ENCODE measurements at regions not wholly inside any gene's neighbourhood (a gene's known extent, or its start where the extent isn't known, plus 50 kb on each side); places are given as distances from the start of the nearest gene placed in this dataset.
"Not testable (repeated sequence)": the region's sequence is repeated elsewhere in the genome, so short reads cannot be mapped to it uniquely, and the experiment has no call there.

DNA sequence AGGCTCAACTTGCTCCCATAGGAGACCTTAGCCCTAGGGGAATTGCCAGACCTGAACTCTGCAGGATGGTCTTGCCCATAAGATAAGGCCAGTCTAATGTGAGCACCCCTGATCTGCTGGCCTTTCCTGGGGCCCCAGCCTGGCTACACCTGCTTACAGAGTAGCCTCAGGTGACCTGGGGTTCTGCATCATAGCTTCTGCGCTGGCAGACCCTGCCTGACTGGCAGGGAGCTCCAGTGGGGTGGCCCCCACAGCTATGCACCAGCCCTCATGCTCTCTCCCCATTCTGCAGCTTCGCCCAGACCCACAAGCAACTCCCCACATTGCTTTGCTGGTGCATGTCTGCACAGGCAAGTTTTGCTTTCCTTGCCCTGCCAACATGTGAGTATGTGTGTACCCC, 371.3 kb upstream of the CLEC14A start:
- no peak for ATAC-seq
- intact Hi-C loops (cut with micrococcal nuclease), result no loop called here
- no peak for DNase-seq

DNA sequence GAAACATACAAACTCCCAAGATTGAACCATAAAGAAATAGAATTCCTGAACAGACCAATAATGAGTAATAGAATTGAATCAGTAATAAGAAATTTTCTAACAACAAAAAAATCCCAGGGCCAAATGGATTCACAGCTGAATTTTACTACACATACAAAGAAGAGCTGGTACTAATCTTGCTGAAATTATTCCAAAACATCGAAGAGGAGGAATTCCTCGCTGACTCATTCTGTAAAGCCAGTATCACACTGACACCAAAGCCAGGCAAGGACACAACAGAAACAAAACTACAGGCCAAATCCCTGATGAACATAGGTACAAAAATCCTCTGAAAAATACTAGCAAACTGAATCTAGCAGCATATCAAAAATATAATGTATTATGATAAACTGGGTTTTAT, 367.8 kb upstream of the CLEC14A start:
- intact Hi-C loops (cut with micrococcal nuclease), result no loop called here
- no peak for ATAC-seq

DNA sequence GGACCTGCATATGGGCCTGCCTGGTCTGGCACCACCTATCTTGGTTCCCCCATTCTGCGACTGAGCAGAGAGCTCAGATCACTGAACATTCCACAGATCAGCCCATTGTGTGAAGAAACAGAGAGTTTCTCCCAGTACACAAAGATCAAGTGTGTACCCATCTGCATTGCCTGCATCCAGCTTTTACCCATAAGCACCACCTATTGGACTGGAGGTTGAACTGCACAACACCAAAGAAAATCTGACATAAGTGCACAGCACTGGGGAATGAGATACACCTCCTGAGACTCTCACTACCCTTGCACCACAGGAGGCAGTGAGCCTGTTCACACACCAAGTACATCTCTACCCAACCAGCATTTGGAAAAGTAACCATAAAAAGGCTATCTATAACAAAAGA, 362.6 kb upstream of the CLEC14A start:
- no peak for ATAC-seq
- DNase-seq, result no peak
- intact Hi-C loops (cut with micrococcal nuclease), result no loop called here

More for the DNA sequence above, 367.8 kb upstream of the CLEC14A start:
- DNase-seq, result no peak

DNA sequence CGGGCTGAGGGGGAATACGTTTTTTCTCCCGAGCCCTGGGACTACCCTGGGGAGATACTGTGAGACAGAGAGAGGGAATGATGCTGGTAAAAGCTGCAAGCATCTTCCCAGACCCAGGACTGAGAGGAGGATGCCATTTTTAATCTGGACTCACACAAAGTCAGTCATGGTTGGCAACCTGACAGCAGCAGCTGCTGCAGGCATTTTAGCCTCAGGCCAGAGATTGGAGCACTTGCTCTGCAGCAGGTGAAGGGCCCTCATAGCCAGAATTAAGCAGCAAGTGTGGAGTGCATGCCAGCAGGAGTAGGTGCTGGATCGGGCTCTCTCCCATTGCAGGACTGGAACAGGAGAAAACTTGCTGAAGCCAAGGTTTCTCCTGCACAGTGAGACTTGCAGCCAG, 361.1 kb upstream of the CLEC14A start:
- ATAC-seq, result no peak
- peak; percentile 27 for DNase-seq
- intact Hi-C loops (cut with micrococcal nuclease), result no loop called here

GRCh38 chr14:38611928-38612327, 356.0 kb upstream of the CLEC14A start:
- ATAC-seq (no peak), DNase-seq (no peak)
- intact Hi-C loops (cut with micrococcal nuclease), result no loop called here

DNA sequence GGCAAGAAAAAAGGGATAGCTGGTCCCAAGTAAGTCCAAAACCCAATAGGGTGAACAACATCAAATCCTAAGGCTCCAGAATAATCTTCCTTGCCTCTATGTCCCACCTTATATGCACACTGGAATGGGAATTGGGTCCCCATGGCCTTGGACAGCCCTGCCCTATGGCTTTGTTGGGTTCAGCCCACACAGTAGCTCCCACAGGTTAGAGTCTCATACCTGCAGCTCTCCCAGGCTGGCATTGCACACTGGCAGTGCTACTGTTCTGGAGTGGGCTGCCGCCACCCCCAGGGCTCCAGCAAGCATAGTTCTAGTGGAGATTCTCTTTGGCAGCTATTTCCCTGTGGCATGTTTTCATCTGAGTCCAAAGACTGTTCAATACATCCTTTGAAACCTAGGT, 352.4 kb upstream of the CLEC14A start:
- intact Hi-C loops (cut with micrococcal nuclease), result no loop called here
- ATAC-seq, result no peak
- no peak for DNase-seq

DNA sequence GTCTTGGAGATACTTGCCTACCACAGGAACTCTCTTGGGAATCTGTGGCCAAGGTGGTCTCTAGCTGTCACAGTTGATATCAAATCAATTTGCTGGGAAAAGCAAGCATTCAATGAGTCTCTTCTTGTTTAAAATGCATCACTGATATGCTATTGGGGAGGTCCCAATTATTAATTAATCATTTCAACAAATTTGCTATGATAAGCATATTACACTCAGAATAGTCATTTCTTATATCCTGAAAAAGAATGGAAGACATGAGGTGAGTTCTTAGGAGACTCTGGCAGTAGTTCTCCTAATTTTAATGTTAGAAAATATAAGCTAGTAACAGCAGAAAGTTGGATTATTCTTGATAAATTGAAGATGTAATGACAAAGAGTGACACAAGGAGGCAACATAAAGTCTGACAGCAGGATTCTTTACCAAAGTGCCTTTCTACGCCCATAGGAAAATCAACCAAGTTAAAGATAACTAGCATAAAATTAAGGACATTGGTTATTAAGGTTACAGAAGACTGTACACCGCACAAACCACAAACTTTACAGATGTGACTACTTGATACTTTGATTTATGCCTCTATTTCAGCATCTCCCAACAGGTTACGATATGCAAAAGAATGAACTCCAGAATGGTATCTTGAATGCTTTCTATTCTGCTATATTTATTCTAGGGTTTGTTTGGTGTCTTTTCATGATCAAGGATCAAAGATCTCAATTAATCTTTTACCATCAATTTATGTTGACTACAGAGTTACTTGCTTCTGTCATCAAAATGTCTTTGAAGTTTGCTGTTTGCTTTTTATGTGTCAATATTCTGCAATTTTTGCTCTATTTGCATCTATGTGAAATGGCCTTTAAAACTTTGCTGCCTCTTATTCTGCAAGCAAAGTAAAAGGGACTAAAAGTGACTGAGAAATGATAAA, 349.6 kb upstream of the CLEC14A start:
- intact Hi-C loops (cut with micrococcal nuclease), result no loop called here
- no peak for ATAC-seq
- no peak for DNase-seq

GRCh38 chr14:38600572-38600971, 344.7 kb upstream of the CLEC14A start:
- ATAC-seq; DNase-seq; intact Hi-C loops (cut with micrococcal nuclease): not testable (repeated sequence)

DNA sequence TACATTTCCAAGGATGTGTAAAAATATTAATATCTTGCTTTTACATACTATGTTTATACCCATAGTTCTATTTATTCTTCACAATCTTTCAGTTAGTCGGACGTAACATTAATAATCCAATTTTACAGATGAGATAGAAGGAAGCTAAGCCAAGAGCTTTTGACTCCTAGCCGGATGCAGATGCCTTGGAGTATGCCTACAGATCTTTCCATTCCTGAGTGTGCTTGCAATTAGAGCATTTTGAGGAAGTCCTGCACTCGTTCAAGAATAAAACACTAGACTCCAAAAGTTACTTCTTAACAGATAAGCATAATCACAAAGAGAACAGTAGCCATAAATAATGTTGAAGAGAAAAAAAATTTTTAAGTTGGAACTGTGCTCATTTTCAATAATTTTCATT, 337.6 kb upstream of the CLEC14A start:
- ATAC-seq, result peak; percentile 50
- no peak for DNase-seq
- intact Hi-C loops (cut with micrococcal nuclease), result no loop called here

DNA sequence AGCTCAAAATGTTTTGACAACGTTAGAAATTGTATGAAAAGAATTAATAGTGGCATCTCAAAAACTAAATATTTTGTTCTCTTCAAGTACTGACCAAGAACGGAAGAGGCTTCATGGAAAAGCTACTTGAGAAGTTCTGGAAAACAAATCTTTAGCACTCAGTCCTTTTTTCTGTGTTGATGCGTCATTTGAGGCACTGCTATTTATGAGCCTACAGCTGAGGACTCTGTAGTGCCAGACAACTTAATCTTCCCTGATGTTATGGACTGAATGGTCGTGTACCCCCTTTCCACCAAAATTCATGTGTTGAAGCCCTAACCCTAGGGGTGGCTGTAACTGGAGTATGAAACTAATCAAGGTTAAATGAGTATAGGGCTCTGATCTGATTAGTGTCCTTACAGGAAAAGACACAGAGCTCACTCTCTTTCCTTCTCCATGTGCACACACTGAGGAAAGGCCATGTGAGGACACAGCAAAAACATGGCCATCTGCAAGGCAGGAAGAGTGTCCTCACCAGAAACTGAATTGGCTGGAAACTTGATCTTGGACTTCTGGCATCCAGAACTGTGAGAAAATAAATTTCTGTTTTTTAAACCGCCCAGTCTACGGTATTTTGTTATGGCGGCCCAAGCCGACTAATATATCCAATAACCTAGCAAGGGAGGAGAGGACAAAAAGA, 337.0 kb upstream of the CLEC14A start:
- intact Hi-C loops (cut with micrococcal nuclease), result no loop called here

GRCh38 chr14:38589747-38590350, 334.0 kb upstream of the CLEC14A start:
- DNase-seq (no peak), ATAC-seq (no peak)
- intact Hi-C loops (cut with micrococcal nuclease), result no loop called here

More for the DNA sequence above, 337.0 kb upstream of the CLEC14A start:
- DNase-seq (no peak), ATAC-seq (peak; percentile 93)

DNA sequence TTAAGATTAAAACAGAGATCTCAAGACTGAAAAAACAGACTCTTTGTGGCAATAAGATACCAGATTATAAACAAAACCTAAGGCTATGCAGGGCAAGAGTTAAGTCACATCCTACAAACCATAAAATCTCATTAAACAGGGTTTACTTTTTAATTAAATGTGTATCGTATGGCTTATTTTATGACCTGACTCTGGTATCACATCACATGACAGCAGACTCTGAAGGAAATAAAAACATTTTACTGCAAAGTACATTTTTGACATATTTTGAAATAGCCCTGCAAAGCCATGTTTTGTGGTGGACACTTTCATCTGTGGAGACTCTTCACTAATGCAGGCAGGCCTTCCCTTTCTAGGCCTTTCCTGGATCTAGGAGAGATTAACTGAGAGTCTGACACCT, 327.6 kb upstream of the CLEC14A start:
- DNase-seq (no peak), ATAC-seq (no peak)
- intact Hi-C loops (cut with micrococcal nuclease), result no loop called here

- DNase-seq, result no peak
- intact Hi-C loops (cut with micrococcal nuclease), result no loop called here
- ATAC-seq, result no peak
These were observed 322.4 kb upstream of the CLEC14A start for GRCh38 chr14:38578278-38578681.

GRCh38 chr14:38567703-38568102, 311.8 kb upstream of the CLEC14A start:
- ATAC-seq, result no peak
- intact Hi-C loops (cut with micrococcal nuclease), result no loop called here
- no peak for DNase-seq

GRCh38 chr14:38561657-38562056, 305.8 kb upstream of the CLEC14A start:
- ATAC-seq, result no peak
- intact Hi-C loops (cut with micrococcal nuclease), result no loop called here

GRCh38 chr14:38559711-38560110, 303.8 kb upstream of the CLEC14A start:
- intact Hi-C loops (cut with micrococcal nuclease), result no loop called here
- DNase-seq (no peak), ATAC-seq (no peak)

More at GRCh38 chr14:38561657-38562056, 305.8 kb upstream of the CLEC14A start:
- DNase-seq, result no peak

DNA sequence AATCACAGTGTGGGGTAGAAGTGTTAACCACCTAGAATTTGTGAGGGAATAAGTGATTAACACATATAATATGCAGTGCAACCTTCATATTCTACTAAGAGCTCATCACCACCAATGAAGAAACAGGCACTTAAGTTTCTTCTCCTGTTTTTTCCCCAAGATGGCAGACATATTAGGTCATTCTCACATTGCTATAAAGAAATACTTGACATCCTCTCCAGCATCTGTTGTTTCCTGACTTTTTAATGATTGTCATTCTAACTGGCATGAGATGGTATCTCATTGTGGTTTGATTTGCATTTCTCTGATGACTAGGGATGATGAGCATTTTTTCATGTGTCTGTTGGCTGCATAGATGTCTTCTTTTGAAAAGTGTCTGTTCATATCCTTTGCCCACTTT, 301.5 kb upstream of the CLEC14A start:
- ATAC-seq; DNase-seq; intact Hi-C loops (cut with micrococcal nuclease): not testable (repeated sequence)

GRCh38 chr14:38556252-38556651, 300.4 kb upstream of the CLEC14A start:
- ATAC-seq, result no peak
- intact Hi-C loops (cut with micrococcal nuclease), result no loop called here
- DNase-seq, result no peak

GRCh38 chr14:38554026-38554425, 298.1 kb upstream of the CLEC14A start:
- DNase-seq (no peak), ATAC-seq (no peak)
- intact Hi-C loops (cut with micrococcal nuclease), result no loop called here

DNA sequence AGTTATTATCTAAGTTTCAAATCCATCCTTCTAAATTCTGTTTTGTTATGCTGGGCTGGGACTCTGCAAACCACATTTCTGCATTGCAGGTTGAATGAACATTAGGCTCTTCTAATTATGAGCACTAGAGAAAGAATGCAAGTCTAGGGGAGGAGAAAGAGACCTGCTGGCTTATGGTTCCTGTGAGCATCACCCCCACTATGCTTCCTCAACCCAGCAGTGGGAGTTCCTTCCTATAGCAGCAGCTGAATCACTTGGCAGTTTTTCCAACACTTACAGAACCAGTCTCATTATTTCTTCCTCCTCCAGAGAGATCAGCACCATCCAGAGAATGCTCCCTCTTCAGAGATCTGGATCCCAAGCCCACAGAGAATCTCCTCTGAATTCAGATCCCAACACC, 297.7 kb upstream of the CLEC14A start:
- ATAC-seq (no peak), DNase-seq (no peak)
- intact Hi-C loops (cut with micrococcal nuclease), result no loop called here
